OCI-LY1 (cell line): ENCODE measurements at regions not wholly inside any gene's neighbourhood (a gene's known extent, or its start where the extent isn't known, plus 50 kb on each side); places are given as distances from the start of the nearest gene placed in this dataset.

Source experiments
- H2AFZ ChIP-seq: fragments of 200-600 bp; sonication (generic), shearing (Covaris generic); 2 replicates; pipeline ENCODE4 v1.6.0; 2014; ENCODE audit warnings: antibody characterized with exemption, mild to moderate bottlenecking, low read length
- H3F3A ChIP-seq: fragments of 200-600 bp; sonication (generic), shearing (Covaris generic); 2 replicates; pipeline ENCODE4 v1.6.0; 2014; ENCODE audit warnings: mild to moderate bottlenecking, antibody characterized with exemption, low read length, moderate library complexity; ENCODE audit not compliant: insufficient read depth
- H3K27ac ChIP-seq: fragments of 200-600 bp; sonication (generic); 2 replicates; pipeline ENCODE4 v1.5.1; 2014; ENCODE audit warnings: low read length, mixed run types, mild to moderate bottlenecking, low read depth; ENCODE audit not compliant: poor library complexity, severe bottlenecking
- H3K27me3 ChIP-seq: fragments of 200-600 bp; sonication (generic); 2 replicates; pipeline ENCODE4 v1.6.0; 2014; ENCODE audit warnings: antibody characterized with exemption, mild to moderate bottlenecking, low read length, moderate library complexity; ENCODE audit not compliant: insufficient read depth
- H3K36me3 ChIP-seq: fragments of 200-600 bp; sonication (generic); 2 replicates; pipeline ENCODE4 v1.6.1; 2014; ENCODE audit warnings: mild to moderate bottlenecking, antibody characterized with exemption, low read length, moderate library complexity, mixed read lengths; ENCODE audit not compliant: insufficient read depth
- H3K4me1 ChIP-seq: fragments of 200-600 bp; sonication (generic); 2 replicates; pipeline ENCODE4 v1.5.1; 2014; ENCODE audit warnings: mild to moderate bottlenecking, low read length, moderate library complexity; ENCODE audit not compliant: insufficient read depth, severe bottlenecking
- H3K4me2 ChIP-seq: fragments of 200-600 bp; sonication (generic), shearing (Covaris generic); 2 replicates; pipeline ENCODE4 v1.6.1; 2014; ENCODE audit warnings: low read length
- H3K4me3 ChIP-seq: fragments of 200-600 bp; sonication (generic); 2 replicates; pipeline ENCODE4 v1.5.1; 2014; ENCODE audit warnings: low read length, low read depth, mild to moderate bottlenecking, mixed read lengths; ENCODE audit not compliant: poor library complexity, severe bottlenecking
- H3K79me2 ChIP-seq: fragments of 200-600 bp; shearing (Covaris generic); 2 replicates; pipeline ENCODE4 v1.6.1; 2016; ENCODE audit warnings: mixed run types, low read length, mixed read lengths; ENCODE audit not compliant: insufficient read depth
- H3K9ac ChIP-seq: fragments of 200-600 bp; sonication (generic), shearing (Covaris generic); 2 replicates; pipeline ENCODE4 v1.6.1; 2014; ENCODE audit warnings: mild to moderate bottlenecking, low read length, mixed read lengths
- H3K9me2 ChIP-seq: fragments of 200-600 bp; sonication (generic), shearing (Covaris generic); 2 replicates; pipeline ENCODE4 v1.6.1; 2014; ENCODE audit warnings: low read depth, mild to moderate bottlenecking, low read length, mixed read lengths
- H3K9me3 ChIP-seq: fragments of 200-600 bp; shearing (Covaris generic); 2 replicates; pipeline ENCODE4 v1.6.1; 2014; ENCODE audit warnings: low read length, mixed read lengths
- H4K20me1 ChIP-seq: fragments of 200-600 bp; sonication (generic), shearing (Covaris generic); 2 replicates; pipeline ENCODE4 v1.6.0; 2016; ENCODE audit warnings: mild to moderate bottlenecking, low read length; ENCODE audit not compliant: insufficient read depth
- CTCF ChIP-seq: fragments of 200-600 bp; sonication (generic), shearing (Covaris generic); IDR thresholded peaks from 2 replicates; pipeline ENCODE4 v1.5.1; 2017; ENCODE audit warnings: mild to moderate bottlenecking, antibody characterized with exemption, low read length, moderate library complexity, mixed read lengths
- EZH2 ChIP-seq: fragments of 200-600 bp; sonication (generic), shearing (Covaris generic); IDR thresholded peaks from 2 replicates; pipeline ENCODE4 v1.8.0; 2017; ENCODE audit warnings: borderline replicate concordance, mixed run types, mild to moderate bottlenecking, antibody characterized with exemption, low read length, moderate library complexity, mixed read lengths

- no peak overlapping the region for H3K27ac ChIP-seq
- TF ChIP-seq CTCF (no peak), EZH2 (no peak)
These were observed 75.7 kb downstream of the GCNT4 start for GRCh38 chr5:74976651-74977050.

GRCh38 chr5:74975582-74975981 lies 76.8 kb downstream of the GCNT4 start:
- Histone ChIP-seq H3K27ac (no peak overlapping the region), H3K9me2 (no peaks in the 10 kb centered on the region), H3K27me3 (no peaks in the 10 kb centered on the region), H3K79me2 (no peaks in the 10 kb centered on the region), H3K9ac (no peak overlapping the region), H3K4me3 (no peak overlapping the region), H3K4me1 (no peaks in the 10 kb centered on the region), H3K4me2 (no peak overlapping the region), H4K20me1 (no peaks in the 10 kb centered on the region), H3K36me3 (no peaks in the 10 kb centered on the region), H3K9me3 (no peaks in the 10 kb centered on the region), H3F3A (no peaks in the 10 kb centered on the region), H2AFZ (no peak overlapping the region)
- TF ChIP-seq CTCF, result no peak
- no peak for TF ChIP-seq EZH2

More at GRCh38 chr5:74976651-74977050, 75.7 kb downstream of the GCNT4 start:
- H3K27me3 ChIP-seq, result no peaks in the 10 kb centered on the region
- H3K4me3 ChIP-seq, result no peak overlapping the region
- H3K9ac ChIP-seq, result no peak overlapping the region
- no peaks in the 10 kb centered on the region for H3K4me1 ChIP-seq
- no peak overlapping the region for H2AFZ ChIP-seq
- H3K9me3 ChIP-seq, result no peaks in the 10 kb centered on the region
- no peaks in the 10 kb centered on the region for H3K79me2 ChIP-seq
- H3F3A ChIP-seq, result no peaks in the 10 kb centered on the region
- no peaks in the 10 kb centered on the region for H3K9me2 ChIP-seq
- no peaks in the 10 kb centered on the region for H3K36me3 ChIP-seq
- H3K4me2 ChIP-seq, result no peak overlapping the region
- H4K20me1 ChIP-seq, result no peaks in the 10 kb centered on the region

- Histone ChIP-seq H4K20me1 (no peaks in the 10 kb centered on the region), H3K9me2 (no peaks in the 10 kb centered on the region), H3K27me3 (no peaks in the 10 kb centered on the region), H3K9ac (no peak overlapping the region), H3K4me3 (no peak overlapping the region), H3K4me1 (no peaks in the 10 kb centered on the region), H3K79me2 (no peaks in the 10 kb centered on the region), H3F3A (no peaks in the 10 kb centered on the region), H3K4me2 (no peak overlapping the region), H3K36me3 (no peaks in the 10 kb centered on the region), H3K27ac (no peak overlapping the region), H3K9me3 (no peaks in the 10 kb centered on the region), H2AFZ (no peak overlapping the region)
- no peak for TF ChIP-seq EZH2
These were observed 77.8 kb downstream of the GCNT4 start for GRCh38 chr5:74974451-74975091.

GRCh38 chr5:74973694-74974093 lies 78.7 kb downstream of the GCNT4 start:
- Histone ChIP-seq H3F3A (no peaks in the 10 kb centered on the region), H3K4me1 (no peaks in the 10 kb centered on the region), H4K20me1 (no peaks in the 10 kb centered on the region), H3K9me2 (no peaks in the 10 kb centered on the region), H3K79me2 (no peaks in the 10 kb centered on the region), H3K27ac (no peak overlapping the region), H2AFZ (no peak overlapping the region), H3K9ac (no peak overlapping the region), H3K4me3 (no peak overlapping the region), H3K36me3 (no peaks in the 10 kb centered on the region), H3K27me3 (no peaks in the 10 kb centered on the region), H3K4me2 (no peak overlapping the region), H3K9me3 (no peaks in the 10 kb centered on the region)
- TF ChIP-seq CTCF (no peak), EZH2 (no peak)
